Duodenal mucosa (tissue), 2 donors: ENCODE measurements at regions not wholly inside any gene's neighbourhood (a gene's known extent, or its start where the extent isn't known, plus 50 kb on each side); places are given as distances from the start of the nearest gene placed in this dataset.

Source experiments
- H3K27ac ChIP-seq: one replicate; pipeline ENCODE4 v1.7.0; 2013; ENCODE audit warnings: low read depth, low read length
- H3K27me3 ChIP-seq, 2 donors: one replicate each; pipeline ENCODE4 v1.7.0; 2013; ENCODE audit warnings: low read length in 2 of 2, control low read depth in 1 of 2; ENCODE audit not compliant: insufficient read depth in 2 of 2, control insufficient read depth in 1 of 2
- H3K36me3 ChIP-seq, 2 donors: one replicate each; pipeline ENCODE4 v1.7.0; 2013; ENCODE audit warnings: low read length in 2 of 2, control low read depth in 1 of 2; ENCODE audit not compliant: insufficient read depth in 2 of 2, control insufficient read depth in 1 of 2
- H3K4me1 ChIP-seq, 2 donors: one replicate each; pipeline ENCODE4 v1.7.0; 2013; ENCODE audit warnings: low read length in 2 of 2, control low read depth in 1 of 2; ENCODE audit not compliant: insufficient read depth in 2 of 2, control insufficient read depth in 1 of 2
- H3K4me3 ChIP-seq, 2 donors: one replicate each; pipeline ENCODE4 v1.7.0; 2013; ENCODE audit warnings: low read length in 2 of 2, low read depth in 1 of 2
- H3K9ac ChIP-seq, 2 donors: one replicate each; pipeline ENCODE4 v1.7.0; 2013; ENCODE audit warnings: low read length in 2 of 2, low read depth in 1 of 2
- H3K9me3 ChIP-seq, 2 donors: one replicate each; pipeline ENCODE4 v1.7.0; 2013; ENCODE audit warnings: low read length in 2 of 2, control low read depth in 1 of 2; ENCODE audit not compliant: control insufficient read depth in 1 of 2

DNA sequence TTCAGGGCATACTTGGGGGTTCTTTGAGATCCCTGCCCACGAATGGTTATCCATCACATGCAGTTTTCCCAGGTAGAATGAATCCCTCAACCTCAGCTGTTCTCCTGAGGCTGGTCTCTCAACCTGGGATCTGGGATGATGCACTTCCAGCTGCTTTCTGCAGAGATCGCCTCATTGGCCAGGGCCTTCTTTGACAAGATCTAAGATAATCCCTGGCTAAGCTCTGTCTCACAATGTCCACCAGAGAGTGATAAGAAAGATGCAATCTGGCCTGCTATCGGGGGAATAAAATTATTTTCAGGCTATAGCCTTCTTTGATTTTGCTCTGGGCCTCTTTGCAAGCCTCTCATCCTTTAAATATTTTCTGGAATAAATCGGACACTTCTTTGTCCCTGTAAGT, 1021.1 kb downstream of the EFNB2 start:
- Histone ChIP-seq H3K27ac (no peak overlapping the region), H3K4me3 (no peak overlapping the region), H3K27me3 (no peaks in the 10 kb centered on the region), H3K9ac (no peak overlapping the region), H3K36me3 (no peaks in the 10 kb centered on the region), H3K9me3 (no peaks in the 10 kb centered on the region), H3K4me1 (no peaks in the 10 kb centered on the region)

GRCh38 chr13:105513448-105513847, 1022.0 kb downstream of the EFNB2 start:
- Histone ChIP-seq H3K4me3 (no peak overlapping the region), H3K4me1 (no peaks in the 10 kb centered on the region), H3K9ac (no peak overlapping the region), H3K36me3 (no peaks in the 10 kb centered on the region), H3K9me3 (no peaks in the 10 kb centered on the region), H3K27me3 (no peaks in the 10 kb centered on the region), H3K27ac (no peak overlapping the region)

GRCh38 chr13:105509981-105510762, 1025.3 kb downstream of the EFNB2 start:
- no peaks in the 10 kb centered on the region for H3K9me3 ChIP-seq
- no peak overlapping the region for H3K27ac ChIP-seq
- H3K36me3 ChIP-seq = no peaks in the 10 kb centered on the region

DNA sequence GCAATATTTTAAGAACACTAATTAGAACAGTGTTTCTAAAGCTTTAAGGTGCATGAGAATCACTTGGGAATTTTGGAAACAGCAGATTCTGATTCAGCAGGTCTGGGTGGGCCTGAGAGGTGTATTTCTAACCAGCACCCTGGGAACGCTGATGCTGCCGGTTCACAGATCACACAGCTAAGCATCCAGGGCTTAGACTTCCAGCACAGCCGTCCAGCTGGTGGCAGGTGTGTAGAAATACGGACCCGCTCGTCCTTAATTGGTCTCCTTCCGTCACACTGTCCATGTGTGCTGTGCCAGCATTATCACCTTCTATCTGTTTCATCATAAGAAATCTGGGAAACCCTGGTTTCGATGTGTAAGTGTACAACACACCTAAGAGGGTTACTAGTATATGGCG, 1029.0 kb downstream of the EFNB2 start:
- Histone ChIP-seq H3K9ac (no peak overlapping the region), H3K4me3 (no peak overlapping the region), H3K4me1 (no peaks in the 10 kb centered on the region), H3K27ac (no peak overlapping the region), H3K27me3 (no peaks in the 10 kb centered on the region), H3K9me3 (no peaks in the 10 kb centered on the region), H3K36me3 (no peaks in the 10 kb centered on the region)

More at GRCh38 chr13:105509981-105510762, 1025.3 kb downstream of the EFNB2 start:
- Histone ChIP-seq H3K4me3 (no peak overlapping the region), H3K4me1 (no peaks in the 10 kb centered on the region), H3K27me3 (no peaks in the 10 kb centered on the region), H3K9ac (no peak overlapping the region)

- H3K4me1 ChIP-seq = no peaks in the 10 kb centered on the region
- no peaks in the 10 kb centered on the region for H3K36me3 ChIP-seq
- H3K27me3 ChIP-seq = no peaks in the 10 kb centered on the region
- no peaks in the 10 kb centered on the region for H3K9me3 ChIP-seq
- no peak overlapping the region for H3K9ac ChIP-seq
- H3K4me3 ChIP-seq = no peak overlapping the region
- no peak overlapping the region for H3K27ac ChIP-seq
Observed at GRCh38 chr13:105502193-105502592, 1033.3 kb downstream of the EFNB2 start.

DNA sequence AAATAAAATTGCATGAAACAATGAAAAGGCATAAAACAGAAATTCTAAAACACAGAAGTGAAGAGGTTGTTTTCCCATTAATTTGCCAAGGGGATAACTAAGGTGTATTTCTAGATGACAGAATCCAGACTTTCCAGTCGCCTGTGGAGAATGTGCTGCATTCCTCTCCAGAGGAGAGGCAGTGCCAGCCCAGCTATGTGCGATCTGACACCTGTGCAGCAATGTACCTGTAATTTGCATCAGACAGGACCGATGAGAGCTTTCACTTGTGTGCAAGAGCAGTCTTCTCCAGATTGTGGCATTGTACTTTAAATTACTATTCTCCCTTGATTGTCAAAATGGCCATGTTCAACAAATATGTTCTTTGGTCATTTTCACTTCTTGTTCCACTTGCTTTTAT, 1037.9 kb downstream of the EFNB2 start:
- Histone ChIP-seq H3K27me3 (no peaks in the 10 kb centered on the region), H3K4me1 (no peaks in the 10 kb centered on the region), H3K9ac (no peak overlapping the region), H3K27ac (no peak overlapping the region), H3K4me3 (no peak overlapping the region), H3K9me3 (no peaks in the 10 kb centered on the region), H3K36me3 (no peaks in the 10 kb centered on the region)

GRCh38 chr13:105492216-105492615, 1043.2 kb downstream of the EFNB2 start:
- Histone ChIP-seq H3K9ac (no peak overlapping the region), H3K27ac (no peak overlapping the region), H3K27me3 (no peaks in the 10 kb centered on the region), H3K9me3 (no peaks in the 10 kb centered on the region), H3K4me3 (no peak overlapping the region), H3K4me1 (no peaks in the 10 kb centered on the region), H3K36me3 (no peaks in the 10 kb centered on the region)

GRCh38 chr13:105491345-105491744, 1044.1 kb downstream of the EFNB2 start:
- no peaks in the 10 kb centered on the region for H3K36me3 ChIP-seq
- no peaks in the 10 kb centered on the region for H3K9me3 ChIP-seq
- no peak overlapping the region for H3K4me3 ChIP-seq
- no peaks in the 10 kb centered on the region for H3K4me1 ChIP-seq
- no peak overlapping the region for H3K27ac ChIP-seq
- H3K27me3 ChIP-seq = no peaks in the 10 kb centered on the region
- no peak overlapping the region for H3K9ac ChIP-seq

DNA sequence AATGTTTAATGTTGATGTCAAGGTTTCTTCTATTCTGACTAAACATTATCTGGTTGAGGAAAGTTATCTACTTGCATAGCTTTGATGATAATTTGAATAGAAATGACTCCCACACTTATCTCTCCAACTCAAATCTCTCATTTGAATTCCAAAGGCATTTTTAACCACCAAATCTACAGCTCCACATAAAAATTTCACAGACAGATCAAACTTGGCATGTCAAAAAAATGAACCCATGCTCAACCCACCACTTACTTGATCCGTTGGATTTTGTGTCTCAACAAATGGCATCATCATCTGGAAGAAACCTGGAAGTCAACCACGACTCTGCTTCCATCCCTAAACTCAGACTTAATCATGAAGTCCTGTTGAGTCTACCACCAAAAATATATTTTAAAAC, 1050.4 kb downstream of the EFNB2 start:
- Histone ChIP-seq H3K9me3 (no peaks in the 10 kb centered on the region), H3K9ac (no peak overlapping the region), H3K4me3 (no peak overlapping the region), H3K4me1 (no peaks in the 10 kb centered on the region), H3K36me3 (no peaks in the 10 kb centered on the region), H3K27me3 (no peaks in the 10 kb centered on the region), H3K27ac (no peak overlapping the region)

- H3K4me1 ChIP-seq = no peaks in the 10 kb centered on the region
- H3K27ac ChIP-seq = no peak overlapping the region
Observed at GRCh38 chr13:105474983-105475610, 1060.4 kb downstream of the EFNB2 start.

More at GRCh38 chr13:105474983-105475610, 1060.4 kb downstream of the EFNB2 start:
- H3K36me3 ChIP-seq = no peaks in the 10 kb centered on the region
- no peaks in the 10 kb centered on the region for H3K9me3 ChIP-seq
- no peaks in the 10 kb centered on the region for H3K27me3 ChIP-seq
- no peak overlapping the region for H3K9ac ChIP-seq
- no peak overlapping the region for H3K4me3 ChIP-seq
